A673 (cell line): ENCODE measurements at regions not wholly inside any gene's neighbourhood (a gene's known extent, or its start where the extent isn't known, plus 50 kb on each side); places are given as distances from the start of the nearest gene placed in this dataset.

Experiments
- BruUV-seq: library from RNA; stranded (reverse); fragments of 400-500 nt; replicated peaks from 2 replicates; lab custom pipeline; 2021; lab: Mats Ljungman, UMichigan
- CTCF ChIA-PET: fragments of 300-600 bp; sonication (Branson Sonifier 250); formaldehyde crosslinking; loops from one replicate; lab custom pipeline; 2022; ENCODE audit warnings: antibody characterized with exemption; lab: Charles Lee
- POLR2A ChIA-PET: fragments of 300-600 bp; sonication (Branson Sonifier 250); formaldehyde crosslinking; loops from one replicate; lab custom pipeline; 2022; ENCODE audit warnings: antibody characterized with exemption; ENCODE audit not compliant: low non-redundant PET; lab: Charles Lee
- DNase-seq: peaks from one replicate; pipeline ENCODE4 v3.0.0-alpha.2; 2015; ENCODE audit warnings: low spot score
- H3K27ac ChIP-seq: fragments of 200-600 bp; sonication (generic); 2 replicates; pipeline ENCODE4 v1.5.1; 2016; ENCODE audit warnings: mixed run types, low read depth, mild to moderate bottlenecking, mixed read lengths, antibody characterized with exemption, low read length; ENCODE audit not compliant: poor library complexity, severe bottlenecking
- H3K27me3 ChIP-seq: fragments of 200-600 bp; sonication (generic); replicated peaks from 2 replicates; pipeline ENCODE4 v1.6.1; 2017; ENCODE audit warnings: mixed run types, low read depth, mild to moderate bottlenecking, mixed read lengths, antibody characterized with exemption, low read length; ENCODE audit not compliant: insufficient read depth, poor library complexity
- H3K36me3 ChIP-seq: fragments of 200-600 bp; sonication (generic); 2 replicates; pipeline ENCODE4 v1.6.1; 2016; ENCODE audit warnings: mixed run types, mild to moderate bottlenecking, mixed read lengths, antibody characterized with exemption, low read length; ENCODE audit not compliant: insufficient read depth, poor library complexity, severe bottlenecking
- H3K4me1 ChIP-seq: fragments of 200-600 bp; sonication (generic); 2 replicates; pipeline ENCODE4 v1.6.1; 2017; ENCODE audit warnings: mixed run types, mild to moderate bottlenecking, mixed read lengths, antibody characterized with exemption, low read length; ENCODE audit not compliant: insufficient read depth, poor library complexity, severe bottlenecking
- H3K4me3 ChIP-seq: fragments of 200-600 bp; sonication (generic); 2 replicates; pipeline ENCODE4 v1.5.1; 2016; ENCODE audit warnings: low read depth, mixed run types, mild to moderate bottlenecking, mixed read lengths, low read length; ENCODE audit not compliant: poor library complexity, severe bottlenecking
- H3K9me3 ChIP-seq: fragments of 200-600 bp; sonication (generic); 2 replicates; pipeline ENCODE4 v1.6.1; 2016; ENCODE audit warnings: mixed run types, low read depth, mild to moderate bottlenecking, mixed read lengths, antibody characterized with exemption, low read length; ENCODE audit not compliant: poor library complexity, severe bottlenecking
- CTCF ChIP-seq: fragments of 300-800, 200-600 bp; sonication (generic); conservative IDR thresholded peaks from 2 replicates; pipeline ENCODE4 v1.5.1; 2017; ENCODE audit warnings: low read depth, mild to moderate bottlenecking, antibody characterized with exemption, low read length, moderate library complexity, mixed read lengths
- EZH2 ChIP-seq: fragments of 200-600 bp; sonication (generic); IDR thresholded peaks from 2 replicates; pipeline ENCODE4 v1.6.1; 2017; ENCODE audit warnings: borderline replicate concordance, low read depth, mild to moderate bottlenecking, mixed read lengths, antibody characterized with exemption, low read length; ENCODE audit not compliant: poor library complexity, severe bottlenecking
- intact Hi-C: fragments of 100-400 bp; cut with micrococcal nuclease; formaldehyde crosslinking; loops from one replicate; pipeline ENCODE4 v1.10.0; 2022; ENCODE audit not compliant: unreplicated experiment

- ChIA-PET POLR2A (no interaction called here), CTCF (no interaction called here)
- Histone ChIP-seq H3K4me1 (no peaks in the 10 kb centered on the region), H3K4me3 (no peak overlapping the region), H3K27me3 (no peaks in the 10 kb centered on the region), H3K27ac (no peak overlapping the region), H3K36me3 (no peaks in the 10 kb centered on the region), H3K9me3 (no peaks in the 10 kb centered on the region)
- no TSS peak for BruUV-seq
- intact Hi-C loops = no loop called here
- TF ChIP-seq CTCF = no peak
- no peak for TF ChIP-seq EZH2
- DNase-seq = no peak
Measured at GRCh38 chr7:46719616-46720015, 798.5 kb upstream of the IGFBP3 start.

GRCh38 chr7:46716926-46717325 is 795.9 kb upstream of the IGFBP3 start:
- Histone ChIP-seq H3K4me3 (no peak overlapping the region), H3K27me3 (no peaks in the 10 kb centered on the region), H3K4me1 (no peaks in the 10 kb centered on the region), H3K36me3 (no peaks in the 10 kb centered on the region), H3K27ac (no peak overlapping the region), H3K9me3 (no peaks in the 10 kb centered on the region)
- TF ChIP-seq CTCF (no peak), EZH2 (no peak)
- DNase-seq = no peak
- intact Hi-C loops = no loop called here
- no TSS peak for BruUV-seq
- POLR2A ChIA-PET = no interaction called here
- CTCF ChIA-PET = no interaction called here

GRCh38 chr7:46715579-46715978 is 794.5 kb upstream of the IGFBP3 start:
- BruUV-seq = no TSS peak
- TF ChIP-seq EZH2 = no peak
- no peak for TF ChIP-seq CTCF
- H3K4me3 ChIP-seq = no peak overlapping the region
- intact Hi-C loops = no loop called here
- H3K4me1 ChIP-seq = peaks cover 12% of the 10 kb centered on the region
- CTCF ChIA-PET = no interaction called here
- no peaks in the 10 kb centered on the region for H3K36me3 ChIP-seq
- H3K27me3 ChIP-seq = no peaks in the 10 kb centered on the region
- no peaks in the 10 kb centered on the region for H3K9me3 ChIP-seq
- no peak overlapping the region for H3K27ac ChIP-seq
- POLR2A ChIA-PET = no interaction called here
- DNase-seq = no peak
